GM21619 (cell line): ENCODE measurements at regions not wholly inside any gene's neighbourhood (a gene's known extent, or its start where the extent isn't known, plus 50 kb on each side); places are given as distances from the start of the nearest gene placed in this dataset.
"Not testable (repeated sequence)": the region's sequence is repeated elsewhere in the genome, so short reads cannot be mapped to it uniquely, and the experiment has no call there.

ENCODE experiments used
- ATAC-seq: cut with Tn5 transposase; IDR thresholded peaks from one replicate; pipeline ENCODE4 v1.9.1; 2021; ENCODE audit not compliant: unreplicated experiment

GRCh38 chrY:19644889-19645638, 99.5 kb downstream of the KDM5D start:
- no peak for ATAC-seq

- peak; percentile 80 for ATAC-seq
Observed at GRCh38 chrY:19637651-19638347, 106.7 kb downstream of the KDM5D start.

- ATAC-seq, result no peak
Observed at GRCh38 chrY:19628926-19629325, 115.6 kb downstream of the KDM5D start.

GRCh38 chrY:19622392-19622791, 122.1 kb downstream of the KDM5D start:
- ATAC-seq, result no peak

- ATAC-seq, result no peak
Observed at GRCh38 chrY:19621756-19622155, 122.8 kb downstream of the KDM5D start.

GRCh38 chrY:19601113-19601512, 143.4 kb downstream of the KDM5D start:
- ATAC-seq, result no peak

- ATAC-seq, result no peak
Observed at GRCh38 chrY:19600711-19601110, 143.8 kb downstream of the KDM5D start.

GRCh38 chrY:19590235-19590634, 154.3 kb downstream of the KDM5D start:
- ATAC-seq, result no peak

GRCh38 chrY:19589664-19590063, 154.9 kb downstream of the KDM5D start:
- no peak for ATAC-seq

- no peak for ATAC-seq
Observed at GRCh38 chrY:19587311-19587710, 157.2 kb downstream of the KDM5D start.

GRCh38 chrY:19580990-19581389, 163.5 kb downstream of the KDM5D start:
- not testable (repeated sequence) for ATAC-seq

- no peak for ATAC-seq
Observed at GRCh38 chrY:19578281-19578874, 166.1 kb downstream of the KDM5D start.

- no peak for ATAC-seq
Observed at GRCh38 chrY:19577250-19577649, 167.3 kb downstream of the KDM5D start.

- no peak for ATAC-seq
Observed at GRCh38 chrY:19574939-19575338, 169.6 kb downstream of the KDM5D start.

- no peak for ATAC-seq
Observed at GRCh38 chrY:19573646-19574045, 170.9 kb downstream of the KDM5D start.

- peak; percentile 45 for ATAC-seq
Observed at GRCh38 chrY:19570999-19571398, 173.5 kb downstream of the KDM5D start.

GRCh38 chrY:19567943-19568342, 176.6 kb downstream of the KDM5D start:
- peak; percentile 3 for ATAC-seq

GRCh38 chrY:19567051-19567921, 177.2 kb downstream of the KDM5D start:
- peak; percentile 66 for ATAC-seq

- no peak for ATAC-seq
Observed at GRCh38 chrY:19559161-19559560, 185.4 kb downstream of the KDM5D start.

GRCh38 chrY:19549671-19550466, 194.7 kb downstream of the KDM5D start:
- ATAC-seq, result no peak
